Left ventricle myocardium superior (tissue), 1 donor: ENCODE measurements at regions not wholly inside any gene's neighbourhood (a gene's known extent, or its start where the extent isn't known, plus 50 kb on each side); places are given as distances from the start of the nearest gene placed in this dataset.
"Not testable (repeated sequence)": the region's sequence is repeated elsewhere in the genome, so short reads cannot be mapped to it uniquely, and the experiment has no call there.

Experiments used
- ATAC-seq: fragments of 200-7000 bp; cut with Tn5 transposase; one replicate; pipeline ENCODE4 v1.9.1; 2020; ENCODE audit warnings: mild to moderate bottlenecking, moderate library complexity
- DNase-seq: peaks from one replicate; pipeline ENCODE4 v3.0.0-alpha.2; 2020
- intact Hi-C: fragments of 100-400 bp; cut with micrococcal nuclease; formaldehyde crosslinking; loops from one replicate; pipeline ENCODE4 v1.11.0; 2022
- donor health status: DM: no; HTN: yes; CAD: no; lungs with severe emphysema.

- DNase-seq: no peak
Observed at GRCh38 chr14:83021323-83021722, 1487.7 kb upstream of the SEL1L start.

GRCh38 chr14:83023369-83023768 lies 1489.7 kb upstream of the SEL1L start:
- intact Hi-C loops: no loop called here
- ATAC-seq: no peak

More at GRCh38 chr14:83021323-83021722, 1487.7 kb upstream of the SEL1L start:
- ATAC-seq: no peak
- intact Hi-C loops: no loop called here

GRCh38 chr14:83041224-83041623 lies 1507.6 kb upstream of the SEL1L start:
- no peak for DNase-seq
- intact Hi-C loops: no loop called here
- ATAC-seq: no peak

More at GRCh38 chr14:83023369-83023768, 1489.7 kb upstream of the SEL1L start:
- no peak for DNase-seq

- intact Hi-C loops: no loop called here
- ATAC-seq: no peak
- DNase-seq: no peak
Observed at GRCh38 chr14:83042858-83043257, 1509.2 kb upstream of the SEL1L start.

- intact Hi-C loops: no loop called here
- no peak for ATAC-seq
- no peak for DNase-seq
Observed at GRCh38 chr14:83044001-83044400, 1510.3 kb upstream of the SEL1L start.

- intact Hi-C loops: no loop called here
- DNase-seq (no peak), ATAC-seq (no peak)
Observed at GRCh38 chr14:83047059-83047830, 1513.6 kb upstream of the SEL1L start.

- intact Hi-C loops: no loop called here
- no peak for DNase-seq
- no peak for ATAC-seq
Observed at GRCh38 chr14:83053022-83053710, 1519.5 kb upstream of the SEL1L start.

- DNase-seq (no peak), ATAC-seq (no peak)
- intact Hi-C loops: no loop called here
Observed at GRCh38 chr14:83058068-83058467, 1524.4 kb upstream of the SEL1L start.

- ATAC-seq (no peak), DNase-seq (no peak)
- intact Hi-C loops: no loop called here
Observed at GRCh38 chr14:83071888-83072501, 1538.3 kb upstream of the SEL1L start.

- intact Hi-C loops: no loop called here
- ATAC-seq (no peak), DNase-seq (no peak)
Observed at GRCh38 chr14:83085136-83085535, 1551.5 kb upstream of the SEL1L start.

- DNase-seq (no peak), ATAC-seq (no peak)
- intact Hi-C loops: no loop called here
Observed at GRCh38 chr14:83085725-83086124, 1552.1 kb upstream of the SEL1L start.

- ATAC-seq, intact Hi-C loops: not testable (repeated sequence)
- peak; percentile 30 for DNase-seq
Observed at GRCh38 chr14:83091991-83092956, 1558.6 kb upstream of the SEL1L start.

GRCh38 chr14:83096092-83096491 lies 1562.4 kb upstream of the SEL1L start:
- DNase-seq (no peak), ATAC-seq (no peak)
- intact Hi-C loops: no loop called here

- DNase-seq: no peak
- intact Hi-C loops: no loop called here
- no peak for ATAC-seq
Observed at GRCh38 chr14:83101846-83102245, 1568.2 kb upstream of the SEL1L start.

GRCh38 chr14:83118029-83118428 lies 1584.4 kb upstream of the SEL1L start:
- no peak for ATAC-seq
- intact Hi-C loops: no loop called here
- no peak for DNase-seq

- DNase-seq (no peak), ATAC-seq (no peak)
- intact Hi-C loops: no loop called here
Observed at GRCh38 chr14:83120187-83120586, 1586.5 kb upstream of the SEL1L start.

- intact Hi-C loops: no loop called here
- DNase-seq (no peak), ATAC-seq (no peak)
Observed at GRCh38 chr14:83126076-83126475, 1592.4 kb upstream of the SEL1L start.

- intact Hi-C loops: no loop called here
- DNase-seq (no peak), ATAC-seq (no peak)
Observed at GRCh38 chr14:83128783-83129182, 1595.1 kb upstream of the SEL1L start.

GRCh38 chr14:83129496-83129895 lies 1595.8 kb upstream of the SEL1L start:
- DNase-seq: no peak
- ATAC-seq: no peak
- intact Hi-C loops: no loop called here
